ENCODE measurements at regions not wholly inside any gene's neighbourhood (a gene's known extent, or its start where the extent isn't known, plus 50 kb on each side); places are given as distances from the start of the nearest gene placed in this dataset.

DNA sequence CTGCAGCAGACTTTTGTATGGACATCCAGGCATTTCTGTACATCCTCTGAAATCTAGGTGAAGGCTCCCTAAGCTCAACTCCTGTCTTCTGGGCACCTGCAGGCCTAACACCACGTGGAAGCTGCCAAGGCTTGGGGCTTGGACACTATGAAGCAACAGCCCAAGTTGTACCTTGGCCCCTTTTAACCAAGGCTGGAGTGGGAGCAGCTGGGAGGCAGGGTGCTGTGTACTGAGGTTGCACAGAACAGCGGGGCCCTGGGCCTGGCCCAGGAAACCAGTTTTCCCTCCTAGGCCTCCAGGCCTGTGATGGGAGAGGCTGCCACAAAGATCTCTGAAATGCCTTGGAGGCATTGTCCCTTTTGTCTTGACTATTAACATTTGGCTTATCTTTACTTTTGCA is 214.4 kb upstream of the LRIG3 start:
- no peak overlapping the region for H2AFZ ChIP-seq (ENCODE audit: control insufficient read depth, low read depth, low read length)
- DNase-seq (ENCODE audit: low read depth, low spot score) (no peak), FAIRE-seq (no peak), ATAC-seq (no peak)
- intact Hi-C loops (cut with micrococcal nuclease; ENCODE audit: unreplicated experiment), result no loop called here
- H4K20me1 ChIP-seq (ENCODE audit: control insufficient read depth, insufficient read depth), result no peaks in the 10 kb centered on the region
- no peaks in the 10 kb centered on the region for H3K36me3 ChIP-seq (ENCODE audit: control insufficient read depth in 2 of 2, insufficient read depth in 2 of 2, low read length in 1 of 2)
- H3K9me3 ChIP-seq (replicated peaks; ENCODE audit: control insufficient read depth, insufficient read depth, low read length), result no peaks in the 10 kb centered on the region
- no TSS peak for BruUV-seq (replicated peaks)
- ChIA-PET CTCF (no interaction called here), RAD21 (ENCODE audit: unreplicated experiment) (no interaction called here), SMC1A (ENCODE audit: uncharacterized antibody, unreplicated experiment) (no interaction called here), POLR2A (no interaction called here)
- WGBS (ENCODE audit: insufficient coverage, insufficient replicate concordance, low lambda C conversion rate, missing lambda C conversion rate), result 0% methylated on average over 2 of the region's 2 CpGs
- no peak overlapping the region for H3K9ac ChIP-seq (ENCODE audit: control insufficient read depth, insufficient read depth, low read length)
- in situ Hi-C loops (cut with MboI), result no loop called here
- H3K79me2 ChIP-seq (ENCODE audit: control insufficient read depth, insufficient read depth, low read length), result no peaks in the 10 kb centered on the region
- H3K4me2 ChIP-seq (ENCODE audit: control insufficient read depth, insufficient read depth), result no peak overlapping the region
- no peaks in the 10 kb centered on the region for H3K27me3 ChIP-seq (replicated peaks in 1 of 2; ENCODE audit: control insufficient read depth in 2 of 2, insufficient read depth in 2 of 2, low read length in 1 of 2)
- H3K4me3 ChIP-seq, result no peak overlapping the region
- H3K27ac ChIP-seq (ENCODE audit: control insufficient read depth, insufficient read depth), result no peak overlapping the region
- no peaks in the 10 kb centered on the region for H3K4me1 ChIP-seq (ENCODE audit: control insufficient read depth, insufficient read depth, low read length)
- no peak for TF ChIP-seq RAD21 (IDR thresholded peaks at IDR 0.05; ENCODE audit: insufficient read depth, low read depth, low read length)
- TF ChIP-seq, protein P1, sequence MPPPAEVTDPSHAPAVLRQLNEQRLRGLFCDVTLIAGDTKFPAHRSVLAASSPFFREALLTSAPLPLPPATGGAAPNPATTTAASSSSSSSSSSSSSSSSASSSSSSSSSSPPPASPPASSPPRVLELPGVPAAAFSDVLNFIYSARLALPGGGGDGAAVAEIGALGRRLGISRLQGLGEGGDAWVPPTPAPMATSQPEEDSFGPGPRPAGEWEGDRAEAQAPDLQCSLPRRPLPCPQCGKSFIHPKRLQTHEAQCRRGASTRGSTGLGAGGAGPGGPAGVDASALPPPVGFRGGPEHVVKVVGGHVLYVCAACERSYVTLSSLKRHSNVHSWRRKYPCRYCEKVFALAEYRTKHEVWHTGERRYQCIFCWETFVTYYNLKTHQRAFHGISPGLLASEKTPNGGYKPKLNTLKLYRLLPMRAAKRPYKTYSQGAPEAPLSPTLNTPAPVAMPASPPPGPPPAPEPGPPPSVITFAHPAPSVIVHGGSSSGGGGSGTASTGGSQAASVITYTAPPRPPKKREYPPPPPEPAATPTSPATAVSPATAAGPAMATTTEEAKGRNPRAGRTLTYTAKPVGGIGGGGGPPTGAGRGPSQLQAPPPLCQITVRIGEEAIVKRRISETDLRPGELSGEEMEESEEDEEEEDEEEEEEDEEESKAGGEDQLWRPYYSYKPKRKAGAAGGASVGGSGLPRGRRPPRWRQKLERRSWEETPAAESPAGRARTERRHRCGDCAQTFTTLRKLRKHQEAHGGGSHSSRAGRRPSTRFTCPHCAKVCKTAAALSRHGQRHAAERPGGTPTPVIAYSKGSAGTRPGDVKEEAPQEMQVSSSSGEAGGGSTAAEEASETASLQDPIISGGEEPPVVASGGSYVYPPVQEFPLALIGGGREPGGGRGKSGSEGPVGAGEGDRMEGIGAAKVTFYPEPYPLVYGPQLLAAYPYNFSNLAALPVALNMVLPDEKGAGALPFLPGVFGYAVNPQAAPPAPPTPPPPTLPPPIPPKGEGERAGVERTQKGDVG (CRISPR knock-in tag; IDR thresholded peaks at IDR 0.05), result no peak
- TF ChIP-seq GATAD2B (conservative IDR thresholded peaks at IDR 0.05; ENCODE audit: low read depth), result no peak
- no peak for TF ChIP-seq ZBTB40 (IDR thresholded peaks at IDR 0.05; ENCODE audit: borderline replicate concordance)
- TF ChIP-seq RUNX3 (IDR thresholded peaks at IDR 0.05; ENCODE audit: low read length), result no peak
- TF ChIP-seq IRF4 (IDR thresholded peaks at IDR 0.05; ENCODE audit: low read depth, low read length), result no peak
- TF ChIP-seq PAX5 (IDR thresholded peaks at IDR 0.05; ENCODE audit: borderline replicate concordance, low read depth, low read length), result no peak
- TF ChIP-seq TAF1 (IDR thresholded peaks at IDR 0.05; ENCODE audit: borderline replicate concordance, low read depth, low read length), result no peak
- TF ChIP-seq SKIL (IDR thresholded peaks at IDR 0.05; ENCODE audit: low read depth, poor library complexity, severe bottlenecking), result no peak
- no peak for TF ChIP-seq POU2F2 (IDR thresholded peaks at IDR 0.05; ENCODE audit: borderline replicate concordance, low read depth, low read length)
- no peak for TF ChIP-seq NR2C2 (IDR thresholded peaks at IDR 0.05; ENCODE audit: borderline replicate concordance, control insufficient read depth, insufficient read length, low read depth)
- no peak for TF ChIP-seq PRDM15 (CRISPR knock-in tag; IDR thresholded peaks at IDR 0.05)

Data from GM12878 (cell line).